Trophoblast cell (in vitro differentiated cells and primary cell): ENCODE measurements at regions not wholly inside any gene's neighbourhood (a gene's known extent, or its start where the extent isn't known, plus 50 kb on each side); places are given as distances from the start of the nearest gene placed in this dataset.

ENCODE experiments used
- DNase-seq, 2 donors: peaks; one replicate each; pipeline ENCODE4 v3.0.0-alpha.2; 2016
- H2AFZ ChIP-seq: 2 replicates; pipeline ENCODE4 v1.6.1; 2013; ENCODE audit warnings: low read length, moderate library complexity, mild to moderate bottlenecking; ENCODE audit not compliant: insufficient read depth, poor library complexity
- H2AK5ac ChIP-seq: 2 replicates; pipeline ENCODE4 v1.6.1; 2013; ENCODE audit warnings: mild to moderate bottlenecking, low read length
- H2BK120ac ChIP-seq: 2 replicates; pipeline ENCODE4 v1.6.1; 2013; ENCODE audit warnings: low read length, mild to moderate bottlenecking, moderate library complexity; ENCODE audit not compliant: insufficient read depth, poor library complexity
- H2BK12ac ChIP-seq: 2 replicates; pipeline ENCODE4 v1.6.1; 2013; ENCODE audit warnings: mild to moderate bottlenecking, low read length, moderate library complexity
- H2BK5ac ChIP-seq: 2 replicates; pipeline ENCODE4 v1.6.1; 2013; ENCODE audit warnings: low read length, low read depth, moderate library complexity, mild to moderate bottlenecking; ENCODE audit not compliant: poor library complexity
- H3K14ac ChIP-seq: 2 replicates; pipeline ENCODE4 v1.6.1; 2013; ENCODE audit warnings: mild to moderate bottlenecking, low read length
- H3K18ac ChIP-seq: 2 replicates; pipeline ENCODE4 v1.6.1; 2013; ENCODE audit warnings: mild to moderate bottlenecking, low read length
- H3K23ac ChIP-seq: 2 replicates; pipeline ENCODE4 v1.6.1; 2013; ENCODE audit warnings: low read length
- H3K27ac ChIP-seq: 2 replicates; pipeline ENCODE4 v1.5.1; 2013; ENCODE audit warnings: low read depth, mild to moderate bottlenecking, inconsistent platforms, low read length, moderate library complexity
- H3K27me3 ChIP-seq: 2 replicates; pipeline ENCODE4 v1.6.1; 2013; ENCODE audit warnings: inconsistent platforms, mild to moderate bottlenecking, low read length, moderate library complexity; ENCODE audit not compliant: insufficient read depth
- H3K36me3 ChIP-seq, 2 experiments: 1 replicate in 1 of 2; 2 replicates in 1 of 2; pipeline ENCODE4 v1.6.1; 2013; ENCODE audit warnings: low read length in 2 of 2, mild to moderate bottlenecking in 2 of 2, moderate library complexity in 1 of 2; ENCODE audit not compliant: insufficient read depth in 2 of 2, control insufficient read depth in 1 of 2
- H3K4ac ChIP-seq: 2 replicates; pipeline ENCODE4 v1.6.1; 2013; ENCODE audit warnings: low read depth, mild to moderate bottlenecking, low read length, moderate library complexity
- H3K4me1 ChIP-seq, 2 experiments: 1 replicate in 1 of 2; 2 replicates in 1 of 2; pipeline ENCODE4 v1.6.1; 2013; ENCODE audit warnings: low read length in 2 of 2, mild to moderate bottlenecking in 2 of 2, moderate library complexity in 1 of 2; ENCODE audit not compliant: insufficient read depth in 2 of 2, control insufficient read depth in 1 of 2
- H3K4me2 ChIP-seq: 2 replicates; pipeline ENCODE4 v1.6.1; 2013; ENCODE audit warnings: inconsistent platforms, mild to moderate bottlenecking, low read length, moderate library complexity
- H3K4me3 ChIP-seq: 2 replicates; pipeline ENCODE4 v1.5.1; 2013; ENCODE audit warnings: mild to moderate bottlenecking, low read depth, low read length, inconsistent platforms
- H3K79me1 ChIP-seq: one replicate; pipeline ENCODE4 v1.6.1; 2013; ENCODE audit warnings: low read length
- H3K79me2 ChIP-seq: 2 replicates; pipeline ENCODE4 v1.6.1; 2013; ENCODE audit warnings: low read length, mild to moderate bottlenecking; ENCODE audit not compliant: control insufficient read depth, insufficient read depth, poor library complexity
- H3K9ac ChIP-seq: 2 replicates; pipeline ENCODE4 v1.6.1; 2013; ENCODE audit warnings: mild to moderate bottlenecking, low read length
- H3K9me3 ChIP-seq: 2 replicates; pipeline ENCODE4 v1.6.1; 2013; ENCODE audit warnings: low read depth, mild to moderate bottlenecking, control low read depth, inconsistent platforms, low read length; ENCODE audit not compliant: insufficient read depth
- H4K12ac ChIP-seq: 2 replicates; pipeline ENCODE4 v1.6.1; 2013; ENCODE audit warnings: low read depth, mild to moderate bottlenecking, low read length, moderate library complexity
- H4K8ac ChIP-seq: 2 replicates; pipeline ENCODE4 v1.6.1; 2013; ENCODE audit warnings: low read depth, mild to moderate bottlenecking, low read length, moderate library complexity
- H4K91ac ChIP-seq: one replicate; pipeline ENCODE4 v1.6.1; 2013; ENCODE audit warnings: low read depth, mild to moderate bottlenecking, low read length, moderate library complexity
- WGBS: extraction: QIAGEN DNeasy Blood & Tissue Kit; methylation state at CpG from one replicate; pipeline ENCODE4 v1.1.7; 2013; ENCODE audit warnings: missing lambda C conversion rate; ENCODE audit not compliant: insufficient read length, insufficient coverage; ENCODE audit errors: extremely low coverage; 5-methylcytosine and 5-hydroxymethylcytosine counted together

GRCh38 chr20:12252793-12253192 is 335.1 kb downstream of the BTBD3 start:
- H4K12ac ChIP-seq: no peak overlapping the region
- no peak overlapping the region for H3K27ac ChIP-seq
- H2BK12ac ChIP-seq: no peak overlapping the region
- no peak overlapping the region for H2AK5ac ChIP-seq
- no peak overlapping the region for H2BK120ac ChIP-seq
- H3K4me2 ChIP-seq: no peak overlapping the region
- H3K79me2 ChIP-seq: no peaks in the 10 kb centered on the region
- WGBS: no CpG with 5 or more reads among the region's 7 CpGs
- H2BK5ac ChIP-seq: no peak overlapping the region
- no peak for DNase-seq
- no peak overlapping the region for H3K23ac ChIP-seq
- H3K14ac ChIP-seq: no peak overlapping the region
- no peak overlapping the region for H4K8ac ChIP-seq
- no peaks in the 10 kb centered on the region for H3K9me3 ChIP-seq
- H3K27me3 ChIP-seq: no peaks in the 10 kb centered on the region
- no peak overlapping the region for H3K18ac ChIP-seq
- no peak overlapping the region for H3K9ac ChIP-seq
- H3K79me1 ChIP-seq: no peaks in the 10 kb centered on the region
- no peaks in the 10 kb centered on the region for H3K36me3 ChIP-seq
- H3K4me3 ChIP-seq: no peak overlapping the region
- peaks cover 0 to 3% of the 10 kb centered on the region in 2 experiments for H3K4me1 ChIP-seq
- no peak overlapping the region for H4K91ac ChIP-seq
- H2AFZ ChIP-seq: no peak overlapping the region
- no peak overlapping the region for H3K4ac ChIP-seq

GRCh38 chr20:12255461-12255970 is 337.8 kb downstream of the BTBD3 start:
- Histone ChIP-seq H3K14ac (no peak overlapping the region), H3K36me3 (no peaks in the 10 kb centered on the region), H4K12ac (no peak overlapping the region), H4K8ac (no peak overlapping the region), H2AK5ac (no peak overlapping the region), H2BK5ac (no peak overlapping the region), H3K79me1 (no peaks in the 10 kb centered on the region), H3K4me2 (no peak overlapping the region), H2AFZ (no peak overlapping the region), H3K4me1 (peaks cover 0 to 3% of the 10 kb centered on the region in 2 experiments), H3K79me2 (no peaks in the 10 kb centered on the region), H3K27ac (no peak overlapping the region), H3K4ac (no peak overlapping the region), H3K18ac (no peak overlapping the region), H3K4me3 (no peak overlapping the region), H3K23ac (no peak overlapping the region), H3K9me3 (no peaks in the 10 kb centered on the region), H3K9ac (no peak overlapping the region), H2BK120ac (no peak overlapping the region), H2BK12ac (no peak overlapping the region), H3K27me3 (no peaks in the 10 kb centered on the region), H4K91ac (no peak overlapping the region)
- no CpG with 5 or more reads among the region's 3 CpGs for WGBS
- no peak for DNase-seq

- H4K12ac ChIP-seq: no peak overlapping the region
- H2BK120ac ChIP-seq: no peak overlapping the region
- H3K27me3 ChIP-seq: no peaks in the 10 kb centered on the region
- WGBS: no CpG with 5 or more reads among the region's 1 CpG
- H3K9me3 ChIP-seq: no peaks in the 10 kb centered on the region
- H3K4me3 ChIP-seq: no peak overlapping the region
- H3K4me1 ChIP-seq: peaks cover 0 to 3% of the 10 kb centered on the region in 2 experiments
- H2AFZ ChIP-seq: no peak overlapping the region
- H3K23ac ChIP-seq: no peak overlapping the region
- no peaks in the 10 kb centered on the region for H3K79me2 ChIP-seq
- H3K36me3 ChIP-seq: no peaks in the 10 kb centered on the region
- H3K4me2 ChIP-seq: no peak overlapping the region
- H4K91ac ChIP-seq: no peak overlapping the region
- no peaks in the 10 kb centered on the region for H3K79me1 ChIP-seq
- no peak overlapping the region for H3K14ac ChIP-seq
- H2AK5ac ChIP-seq: no peak overlapping the region
- no peak overlapping the region for H2BK5ac ChIP-seq
- no peak overlapping the region for H3K18ac ChIP-seq
- H3K9ac ChIP-seq: no peak overlapping the region
- H3K27ac ChIP-seq: no peak overlapping the region
- DNase-seq: no peak
- no peak overlapping the region for H3K4ac ChIP-seq
- H4K8ac ChIP-seq: no peak overlapping the region
- no peak overlapping the region for H2BK12ac ChIP-seq
Observed at GRCh38 chr20:12256806-12257205, 339.1 kb downstream of the BTBD3 start.

- Histone ChIP-seq H4K8ac (no peak overlapping the region), H2BK120ac (no peak overlapping the region), H3K4me2 (no peak overlapping the region), H3K4me3 (no peak overlapping the region), H4K91ac (no peak overlapping the region), H2BK12ac (no peak overlapping the region), H3K4ac (no peak overlapping the region), H3K36me3 (no peaks in the 10 kb centered on the region), H3K9ac (no peak overlapping the region), H3K79me2 (no peaks in the 10 kb centered on the region), H3K18ac (no peak overlapping the region), H2AK5ac (no peak overlapping the region), H2AFZ (no peak overlapping the region), H3K27me3 (no peaks in the 10 kb centered on the region), H3K4me1 (no peaks in the 10 kb centered on the region), H3K9me3 (no peaks in the 10 kb centered on the region), H2BK5ac (no peak overlapping the region), H3K79me1 (no peaks in the 10 kb centered on the region), H3K14ac (no peak overlapping the region), H3K23ac (no peak overlapping the region), H3K27ac (no peak overlapping the region), H4K12ac (no peak overlapping the region)
- DNase-seq: no peak
- no CpG with 5 or more reads among the region's 10 CpGs for WGBS
Observed at GRCh38 chr20:12262747-12263146, 345.1 kb downstream of the BTBD3 start.
